Chondrocyte (in vitro differentiated cells): ENCODE measurements at regions not wholly inside any gene's neighbourhood (a gene's known extent, or its start where the extent isn't known, plus 50 kb on each side); places are given as distances from the start of the nearest gene placed in this dataset.

Experiments
- DNase-seq: peaks from one replicate; pipeline ENCODE4 v3.0.0; 2021; ENCODE audit warnings: mixed read lengths, low spot score
- H3K27ac Mint-ChIP-seq: one replicate; pipeline ENCODE4 v1.8.0; 2021; ENCODE audit warnings: mild to moderate bottlenecking, moderate library complexity, mixed read lengths; ENCODE audit not compliant: unreplicated experiment
- H3K27me3 Mint-ChIP-seq: 2 replicates; pipeline ENCODE4 v1.8.0; 2021; ENCODE audit warnings: low read depth, mixed read lengths
- H3K36me3 Mint-ChIP-seq: 2 replicates; pipeline ENCODE4 v1.8.0; 2021; ENCODE audit warnings: low read depth, mixed read lengths
- H3K4me1 Mint-ChIP-seq: 2 replicates; pipeline ENCODE4 v1.8.0; 2021; ENCODE audit warnings: low read depth, mild to moderate bottlenecking, mixed read lengths
- H3K4me3 Mint-ChIP-seq: one replicate; pipeline ENCODE4 v1.8.0; 2021; ENCODE audit warnings: mild to moderate bottlenecking, moderate library complexity, mixed read lengths; ENCODE audit not compliant: unreplicated experiment
- H3K9me3 Mint-ChIP-seq: 2 replicates; pipeline ENCODE4 v1.8.0; 2021; ENCODE audit warnings: low read depth, mixed read lengths
- TF ChIP-seq, protein P1 (sequence below): fragments of 200-600 bp; sonication (generic); IDR thresholded peaks from 2 replicates; pipeline ENCODE4 v1.5.0; 2021; ENCODE audit warnings: antibody characterized with exemption, mild to moderate bottlenecking, moderate library complexity

DNA sequence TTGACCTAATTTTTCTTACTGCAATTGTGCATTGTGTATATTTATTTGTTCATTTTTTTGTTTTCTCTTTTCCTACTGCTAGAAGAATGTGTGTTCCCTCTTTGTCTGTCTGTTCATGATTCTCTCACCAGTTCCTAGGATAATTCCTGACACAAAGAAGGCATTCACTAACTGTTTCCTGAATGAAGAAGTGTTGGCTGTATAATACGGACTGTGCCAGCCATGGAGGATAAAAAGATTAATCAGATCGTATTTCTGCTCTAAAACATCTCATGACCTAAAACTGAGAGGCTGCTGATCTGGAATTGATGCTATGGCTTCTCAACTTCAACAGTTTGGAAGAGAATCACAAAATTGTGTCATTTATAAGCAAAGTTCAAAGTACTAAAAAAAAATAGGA, 563.1 kb upstream of the FRG1 start:
- TF ChIP-seq, protein P1, sequence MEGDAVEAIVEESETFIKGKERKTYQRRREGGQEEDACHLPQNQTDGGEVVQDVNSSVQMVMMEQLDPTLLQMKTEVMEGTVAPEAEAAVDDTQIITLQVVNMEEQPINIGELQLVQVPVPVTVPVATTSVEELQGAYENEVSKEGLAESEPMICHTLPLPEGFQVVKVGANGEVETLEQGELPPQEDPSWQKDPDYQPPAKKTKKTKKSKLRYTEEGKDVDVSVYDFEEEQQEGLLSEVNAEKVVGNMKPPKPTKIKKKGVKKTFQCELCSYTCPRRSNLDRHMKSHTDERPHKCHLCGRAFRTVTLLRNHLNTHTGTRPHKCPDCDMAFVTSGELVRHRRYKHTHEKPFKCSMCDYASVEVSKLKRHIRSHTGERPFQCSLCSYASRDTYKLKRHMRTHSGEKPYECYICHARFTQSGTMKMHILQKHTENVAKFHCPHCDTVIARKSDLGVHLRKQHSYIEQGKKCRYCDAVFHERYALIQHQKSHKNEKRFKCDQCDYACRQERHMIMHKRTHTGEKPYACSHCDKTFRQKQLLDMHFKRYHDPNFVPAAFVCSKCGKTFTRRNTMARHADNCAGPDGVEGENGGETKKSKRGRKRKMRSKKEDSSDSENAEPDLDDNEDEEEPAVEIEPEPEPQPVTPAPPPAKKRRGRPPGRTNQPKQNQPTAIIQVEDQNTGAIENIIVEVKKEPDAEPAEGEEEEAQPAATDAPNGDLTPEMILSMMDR = no peak
- no peak for DNase-seq
- H3K4me3 Mint-ChIP-seq = no peak overlapping the region
- no peaks in the 10 kb centered on the region for H3K4me1 Mint-ChIP-seq
- H3K27ac Mint-ChIP-seq = no peak overlapping the region
- H3K9me3 Mint-ChIP-seq = peaks cover 26% of the 10 kb centered on the region
- H3K27me3 Mint-ChIP-seq = no peaks in the 10 kb centered on the region
- H3K36me3 Mint-ChIP-seq = no peaks in the 10 kb centered on the region

GRCh38 chr4:189385098-189385497, 555.6 kb upstream of the FRG1 start:
- TF ChIP-seq, protein P1 = no peak
- no peaks in the 10 kb centered on the region for H3K27me3 Mint-ChIP-seq
- H3K9me3 Mint-ChIP-seq = peaks cover 27% of the 10 kb centered on the region
- H3K4me1 Mint-ChIP-seq = no peaks in the 10 kb centered on the region
- H3K27ac Mint-ChIP-seq = no peak overlapping the region
- H3K4me3 Mint-ChIP-seq = no peak overlapping the region
- no peaks in the 10 kb centered on the region for H3K36me3 Mint-ChIP-seq
- no peak for DNase-seq

GRCh38 chr4:189385579-189385978, 555.1 kb upstream of the FRG1 start:
- H3K27ac Mint-ChIP-seq = no peak overlapping the region
- H3K36me3 Mint-ChIP-seq = no peaks in the 10 kb centered on the region
- H3K4me3 Mint-ChIP-seq = no peak overlapping the region
- TF ChIP-seq, protein P1 = no peak
- no peaks in the 10 kb centered on the region for H3K27me3 Mint-ChIP-seq
- H3K4me1 Mint-ChIP-seq = no peaks in the 10 kb centered on the region
- H3K9me3 Mint-ChIP-seq = peaks cover 28% of the 10 kb centered on the region
- DNase-seq = no peak

- H3K9me3 Mint-ChIP-seq = peaks cover 47% of the 10 kb centered on the region
- H3K4me3 Mint-ChIP-seq = no peak overlapping the region
- DNase-seq = no peak
- no peaks in the 10 kb centered on the region for H3K36me3 Mint-ChIP-seq
- TF ChIP-seq, protein P1 = no peak
- no peaks in the 10 kb centered on the region for H3K27me3 Mint-ChIP-seq
- no peaks in the 10 kb centered on the region for H3K4me1 Mint-ChIP-seq
- no peak overlapping the region for H3K27ac Mint-ChIP-seq
These were observed 544.2 kb upstream of the FRG1 start for GRCh38 chr4:189396435-189396834.

- H3K9me3 Mint-ChIP-seq = peaks cover 47% of the 10 kb centered on the region
- no peaks in the 10 kb centered on the region for H3K36me3 Mint-ChIP-seq
- TF ChIP-seq, protein P1 = no peak
- H3K27me3 Mint-ChIP-seq = no peaks in the 10 kb centered on the region
- DNase-seq = no peak
- H3K27ac Mint-ChIP-seq = no peak overlapping the region
- H3K4me1 Mint-ChIP-seq = no peaks in the 10 kb centered on the region
- no peak overlapping the region for H3K4me3 Mint-ChIP-seq
These were observed 536.4 kb upstream of the FRG1 start for GRCh38 chr4:189404271-189404670.
